ENCODE measurements at regions not wholly inside any gene's neighbourhood (a gene's known extent, or its start where the extent isn't known, plus 50 kb on each side); places are given as distances from the start of the nearest gene placed in this dataset.

- no peak for TF ChIP-seq CTCF (tag by site-specific recombination; IDR thresholded peaks at IDR 0.05)
- TF ChIP-seq SALL2 (tag by site-specific recombination; IDR thresholded peaks at IDR 0.05; ENCODE audit: borderline replicate concordance): no peak
- no peak for TF ChIP-seq ZNF157 (tag by site-specific recombination; IDR thresholded peaks at IDR 0.05)
- TF ChIP-seq ZNF23 (tag by site-specific recombination; IDR thresholded peaks at IDR 0.05; ENCODE audit: borderline replicate concordance): no peak
- TF ChIP-seq ZNF639 (tag by site-specific recombination; IDR thresholded peaks at IDR 0.05): no peak
- TF ChIP-seq ZNF239 (tag by site-specific recombination; IDR thresholded peaks at IDR 0.05): no peak
- no peak for TF ChIP-seq ZNF660 (tag by site-specific recombination; IDR thresholded peaks at IDR 0.05)
- no peak for TF ChIP-seq ZBTB7A (tag by site-specific recombination; IDR thresholded peaks at IDR 0.05; ENCODE audit: low read depth)
- no peak for TF ChIP-seq HOXC10 (CRISPR knock-in tag; IDR thresholded peaks at IDR 0.05)
- TF ChIP-seq ZNF398 (tag by site-specific recombination; IDR thresholded peaks at IDR 0.05): no peak
- no peak for TF ChIP-seq ZNF274 (IDR thresholded peaks at IDR 0.05; ENCODE audit: low read length)
- TF ChIP-seq ZNF274 (tag by site-specific recombination; IDR thresholded peaks at IDR 0.05; ENCODE audit: borderline replicate concordance): no peak
- no peak for TF ChIP-seq ZNF600 (tag by site-specific recombination; IDR thresholded peaks at IDR 0.05)
- no peak for TF ChIP-seq PBX3 (CRISPR knock-in tag; IDR thresholded peaks at IDR 0.05)
- TF ChIP-seq GLI4 (tag by site-specific recombination; IDR thresholded peaks at IDR 0.05): no peak
Observed at GRCh38 chr4:4647041-4647440, 105.2 kb upstream of the STX18 start.

Data from HEK293 (cell line).